IMR-90 (cell line): ENCODE measurements at regions not wholly inside any gene's neighbourhood (a gene's known extent, or its start where the extent isn't known, plus 50 kb on each side); places are given as distances from the start of the nearest gene placed in this dataset.

ENCODE experiments used
- ATAC-seq: fragments of 200-7000 bp; cut with Tn5 transposase; 2 replicates; pipeline ENCODE4 v1.9.1; 2020; ENCODE audit warnings: low read depth, mild to moderate bottlenecking, moderate library complexity
- BruUV-seq: library from RNA; stranded (reverse); fragments of 400-500 nt; replicated peaks from 2 replicates; lab custom pipeline; 2021; lab: Mats Ljungman, UMichigan
- CTCF ChIA-PET: fragments of 300-600 bp; formaldehyde crosslinking; extraction: SDS; loops from one replicate; lab custom pipeline; 2021; ENCODE audit warnings: antibody characterized with exemption; lab: Yijun Ruan, JAX
- POLR2A ChIA-PET: fragments of 300-600 bp; sonication (Branson Sonifier 250); formaldehyde crosslinking; loops from one replicate; lab custom pipeline; 2022; ENCODE audit warnings: antibody characterized with exemption; ENCODE audit not compliant: unreplicated experiment; lab: Charles Lee
- DNase-seq: peaks from one replicate; pipeline ENCODE4 v3.0.0; 2013
- H2AFZ ChIP-seq: replicated peaks from 2 replicates; pipeline ENCODE3; 2013; ENCODE audit warnings: low read length, mild to moderate bottlenecking; ENCODE audit not compliant: poor library complexity
- H2AK5ac ChIP-seq: 2 replicates; pipeline ENCODE4 v1.6.1; 2013; ENCODE audit warnings: low read depth, low read length, inconsistent platforms
- H2AK9ac ChIP-seq: replicated peaks from 2 replicates; pipeline ENCODE3; 2013; ENCODE audit warnings: mild to moderate bottlenecking, low read depth, low read length, moderate library complexity; ENCODE audit not compliant: poor library complexity
- H2BK120ac ChIP-seq: 2 replicates; pipeline ENCODE4 v1.6.1; 2013; ENCODE audit warnings: low read depth, low read length, inconsistent platforms
- H2BK15ac ChIP-seq: 3 replicates; pipeline ENCODE4 v1.6.1; 2013; ENCODE audit warnings: low read depth, low read length, inconsistent platforms
- H2BK20ac ChIP-seq: 2 replicates; pipeline ENCODE4 v1.6.1; 2013; ENCODE audit warnings: low read depth, mild to moderate bottlenecking, inconsistent platforms, low read length, moderate library complexity
- H2BK5ac ChIP-seq: 2 replicates; pipeline ENCODE4 v1.6.1; 2013; ENCODE audit warnings: mild to moderate bottlenecking, low read depth, low read length, inconsistent platforms; ENCODE audit not compliant: poor library complexity, severe bottlenecking
- H3K14ac ChIP-seq: replicated peaks from 2 replicates; pipeline ENCODE4 v1.6.1; 2013; ENCODE audit warnings: low read depth, low read length, inconsistent platforms
- H3K18ac ChIP-seq: 2 replicates; pipeline ENCODE4 v1.6.1; 2013; ENCODE audit warnings: low read depth, low read length, control low read depth
- H3K23ac ChIP-seq: 2 replicates; pipeline ENCODE4 v1.6.1; 2013; ENCODE audit warnings: low read depth, low read length, inconsistent platforms
- H3K27ac ChIP-seq: 2 replicates; pipeline ENCODE4 v1.5.1; 2013; ENCODE audit warnings: mild to moderate bottlenecking, control low read depth, low read length; ENCODE audit not compliant: insufficient read depth
- H3K27me3 ChIP-seq: 2 replicates; pipeline ENCODE4 v1.6.1; 2013; ENCODE audit warnings: low read length; ENCODE audit not compliant: control insufficient read depth, insufficient read depth
- H3K36me3 ChIP-seq: 2 replicates; pipeline ENCODE4 v1.6.1; 2013; ENCODE audit warnings: low read length, mixed read lengths; ENCODE audit not compliant: control insufficient read depth, insufficient read depth
- H3K4ac ChIP-seq: 2 replicates; pipeline ENCODE4 v1.6.1; 2013; ENCODE audit warnings: low read depth, low read length, inconsistent platforms
- H3K4me1 ChIP-seq: 2 replicates; pipeline ENCODE4 v1.6.1; 2013; ENCODE audit warnings: low read length, mixed read lengths; ENCODE audit not compliant: control insufficient read depth, insufficient read depth
- H3K4me2 ChIP-seq: 2 replicates; pipeline ENCODE4 v1.6.1; 2013; ENCODE audit warnings: low read depth, mild to moderate bottlenecking, control low read depth, low read length, moderate library complexity
- H3K4me3 ChIP-seq: 2 replicates; pipeline ENCODE4 v1.5.1; 2013; ENCODE audit warnings: low read depth, mild to moderate bottlenecking, control low read depth, low read length, moderate library complexity; ENCODE audit not compliant: insufficient read depth
- H3K56ac ChIP-seq: 2 replicates; pipeline ENCODE4 v1.6.1; 2013; ENCODE audit warnings: low read length, inconsistent platforms; ENCODE audit not compliant: insufficient read depth; ENCODE audit errors: extremely low read depth
- H3K79me1 ChIP-seq, 2 experiments: 2 replicates each; pipeline ENCODE4 v1.6.1; 2013; ENCODE audit warnings: low read length in 2 of 2, inconsistent platforms in 1 of 2, low read depth in 1 of 2
- H3K9ac ChIP-seq: 2 replicates; pipeline ENCODE4 v1.6.1; 2013; ENCODE audit warnings: low read depth, low read length, control low read depth
- H3K9me1 ChIP-seq: 2 replicates; pipeline ENCODE4 v1.6.1; 2013; ENCODE audit warnings: low read length, inconsistent platforms; ENCODE audit not compliant: insufficient read depth
- H3K9me3 ChIP-seq: 2 replicates; pipeline ENCODE4 v1.6.1; 2013; ENCODE audit warnings: low read length; ENCODE audit not compliant: control insufficient read depth, insufficient read depth
- H4K20me1 ChIP-seq: 2 replicates; pipeline ENCODE4 v1.6.1; 2013; ENCODE audit warnings: low read length, inconsistent platforms; ENCODE audit not compliant: insufficient read depth
- H4K5ac ChIP-seq: 2 replicates; pipeline ENCODE4 v1.6.1; 2013; ENCODE audit warnings: mild to moderate bottlenecking, low read depth, low read length, control low read depth
- H4K8ac ChIP-seq, 2 experiments: 2 replicates each; pipeline ENCODE4 v1.6.1; 2013; ENCODE audit warnings: low read depth in 2 of 2, low read length in 2 of 2, control low read depth in 1 of 2, inconsistent platforms in 1 of 2
- H4K91ac ChIP-seq: 2 replicates; pipeline ENCODE4 v1.6.1; 2013; ENCODE audit warnings: low read depth, low read length, inconsistent platforms; ENCODE audit not compliant: insufficient read depth
- NFE2L2 ChIP-seq: fragments of 150-350 bp; IDR thresholded peaks from 2 replicates; pipeline ENCODE4 v1.6.1; 2016; ENCODE audit warnings: low read depth, mild to moderate bottlenecking, low read length
- WGBS, 2 experiments: methylation state at CpG; one replicate each; pipeline versions ENCODE4 v1.1.5 to v1.1.7; 2013; ENCODE audit warnings: missing lambda C conversion rate in 2 of 2; ENCODE audit not compliant: insufficient read length in 1 of 2; ENCODE audit errors: extremely low coverage in 2 of 2; 5-methylcytosine and 5-hydroxymethylcytosine counted together
- dilution Hi-C: fragments of 300-500 bp; cut with HindIII; formaldehyde crosslinking; loops from one replicate; pipeline ENCODE4 v1.14.3; 2018; ENCODE audit warnings: low sequenced_read_pairs; ENCODE audit not compliant: unreplicated experiment
- in situ Hi-C: fragments of 300-500 bp; cut with MboI; formaldehyde crosslinking; loops from 3 replicates; pipeline ENCODE4 v1.14.3; 2019; ENCODE audit warnings: low sequenced_read_pairs, inconsistent platforms, mixed read lengths
- intact Hi-C: fragments of 100-400 bp; cut with micrococcal nuclease; formaldehyde crosslinking; loops from 2 replicates; pipeline ENCODE4 v1.10.0; 2022

- no peak overlapping the region for H3K27ac ChIP-seq
- BruUV-seq = no TSS peak
- no peak overlapping the region for H2AK9ac ChIP-seq
- no peaks in the 10 kb centered on the region for H4K20me1 ChIP-seq
- peaks cover 23% of the 10 kb centered on the region for H3K9me3 ChIP-seq
- no peak overlapping the region for H2BK120ac ChIP-seq
- ChIA-PET POLR2A (no interaction called here), CTCF (no interaction called here)
- H4K91ac ChIP-seq = no peak overlapping the region
- no peak overlapping the region for H2BK5ac ChIP-seq
- in situ Hi-C loops = no loop called here
- no peak for DNase-seq
- no peaks in the 10 kb centered on the region for H3K4me1 ChIP-seq
- ATAC-seq = no peak
- H4K8ac ChIP-seq = no peak overlapping the region
- H3K4me3 ChIP-seq = no peak overlapping the region
- no peak overlapping the region for H2BK15ac ChIP-seq
- no peak overlapping the region for H4K5ac ChIP-seq
- H3K18ac ChIP-seq = no peak overlapping the region
- no peak overlapping the region for H3K56ac ChIP-seq
- no peak overlapping the region for H3K14ac ChIP-seq
- H3K9ac ChIP-seq = no peak overlapping the region
- H3K23ac ChIP-seq = no peak overlapping the region
- no peak for TF ChIP-seq NFE2L2
- H3K27me3 ChIP-seq = no peaks in the 10 kb centered on the region
- H3K4ac ChIP-seq = no peak overlapping the region
- no peak overlapping the region for H2BK20ac ChIP-seq
- H3K4me2 ChIP-seq = no peak overlapping the region
- no peak overlapping the region for H2AFZ ChIP-seq
- H3K79me1 ChIP-seq = no peaks in the 10 kb centered on the region
- intact Hi-C loops = no loop called here
- H2AK5ac ChIP-seq = no peak overlapping the region
- dilution Hi-C loops = no loop called here
- WGBS, 2 experiments = 0% methylated on average over 1 of the region's 2 CpGs; no CpG with 5 or more reads in 1 of the 2 experiments
- no peaks in the 10 kb centered on the region for H3K9me1 ChIP-seq
- no peaks in the 10 kb centered on the region for H3K36me3 ChIP-seq
These were observed 544.9 kb upstream of the MGMT start for GRCh38 chr10:128922172-128922571.
